HG02623 (cell line): ENCODE measurements at regions not wholly inside any gene's neighbourhood (a gene's known extent, or its start where the extent isn't known, plus 50 kb on each side); places are given as distances from the start of the nearest gene placed in this dataset.

ENCODE experiments used
- ATAC-seq: cut with Tn5 transposase; IDR thresholded peaks from one replicate; pipeline ENCODE4 v1.9.1; 2021; ENCODE audit warnings: moderate library complexity; ENCODE audit not compliant: unreplicated experiment

- no peak for ATAC-seq
These were observed 166.3 kb downstream of the RASSF9 start for GRCh38 chr12:85669911-85670310.

- no peak for ATAC-seq
These were observed 163.8 kb downstream of the RASSF9 start for GRCh38 chr12:85672436-85672835.

- ATAC-seq: no peak
These were observed 162.2 kb downstream of the RASSF9 start for GRCh38 chr12:85673921-85674420.

GRCh38 chr12:85676816-85677749, 159.1 kb downstream of the RASSF9 start:
- ATAC-seq: no peak

GRCh38 chr12:85679296-85679695, 156.9 kb downstream of the RASSF9 start:
- ATAC-seq: no peak

GRCh38 chr12:85680881-85681280, 155.3 kb downstream of the RASSF9 start:
- ATAC-seq: no peak

- no peak for ATAC-seq
These were observed 154.9 kb downstream of the RASSF9 start for GRCh38 chr12:85681333-85681732.

GRCh38 chr12:85683051-85683450, 153.2 kb downstream of the RASSF9 start:
- ATAC-seq: no peak

GRCh38 chr12:85688837-85689236, 147.4 kb downstream of the RASSF9 start:
- no peak for ATAC-seq

- no peak for ATAC-seq
These were observed 146.1 kb downstream of the RASSF9 start for GRCh38 chr12:85690146-85690545.

- ATAC-seq: no peak
These were observed 143.0 kb downstream of the RASSF9 start for GRCh38 chr12:85693093-85693665.

GRCh38 chr12:85695097-85695715, 141.0 kb downstream of the RASSF9 start:
- ATAC-seq: no peak

GRCh38 chr12:85697003-85697402, 139.2 kb downstream of the RASSF9 start:
- no peak for ATAC-seq

- ATAC-seq: no peak
These were observed 137.3 kb downstream of the RASSF9 start for GRCh38 chr12:85698937-85699336.

GRCh38 chr12:85708775-85709174, 127.4 kb downstream of the RASSF9 start:
- ATAC-seq: no peak

GRCh38 chr12:85711735-85712390, 124.3 kb downstream of the RASSF9 start:
- ATAC-seq: no peak

GRCh38 chr12:85713373-85713772, 122.8 kb downstream of the RASSF9 start:
- no peak for ATAC-seq

- no peak for ATAC-seq
These were observed 121.8 kb downstream of the RASSF9 start for GRCh38 chr12:85714425-85714824.

- ATAC-seq: no peak
These were observed 115.7 kb downstream of the RASSF9 start for GRCh38 chr12:85720308-85721033.

GRCh38 chr12:85725991-85726390, 110.2 kb downstream of the RASSF9 start:
- no peak for ATAC-seq
